Type B pancreatic cell (in vitro differentiated cells): ENCODE measurements at regions not wholly inside any gene's neighbourhood (a gene's known extent, or its start where the extent isn't known, plus 50 kb on each side); places are given as distances from the start of the nearest gene placed in this dataset.
"Not testable (repeated sequence)": the region's sequence is repeated elsewhere in the genome, so short reads cannot be mapped to it uniquely, and the experiment has no call there.

Experiments used
- DNase-seq: peaks from one replicate; pipeline ENCODE4 v3.0.0; 2021; ENCODE audit warnings: mixed read lengths; ENCODE audit not compliant: unreplicated experiment; ENCODE audit errors: extremely low spot score
- H3K27ac Mint-ChIP-seq: 2 replicates; pipeline ENCODE4 v1.8.0; 2021; ENCODE audit warnings: mild to moderate bottlenecking, mixed read lengths
- H3K27me3 Mint-ChIP-seq: 2 replicates; pipeline ENCODE4 v1.8.0; 2021; ENCODE audit warnings: mixed read lengths
- H3K36me3 Mint-ChIP-seq: 2 replicates; pipeline ENCODE4 v1.8.0; 2021; ENCODE audit warnings: mixed read lengths
- H3K4me1 Mint-ChIP-seq: one replicate; pipeline ENCODE4 v1.8.0; 2021; ENCODE audit warnings: mixed read lengths; ENCODE audit not compliant: unreplicated experiment
- H3K4me3 Mint-ChIP-seq: 2 replicates; pipeline ENCODE4 v1.8.0; 2021; ENCODE audit warnings: mild to moderate bottlenecking, mixed read lengths
- H3K9me3 Mint-ChIP-seq: 2 replicates; pipeline ENCODE4 v1.8.0; 2021; ENCODE audit warnings: mixed read lengths
- TF ChIP-seq, protein P1 (sequence below): fragments of 200-600 bp; sonication (generic); conservative IDR thresholded peaks from 2 replicates; pipeline ENCODE4 v1.5.0; 2021; ENCODE audit warnings: antibody characterized with exemption, mild to moderate bottlenecking

GRCh38 chr10:65670087-65670486 is 1255.7 kb upstream of the LRRTM3 start:
- no peak overlapping the region for H3K27ac Mint-ChIP-seq
- DNase-seq: no peak
- no peak overlapping the region for H3K4me3 Mint-ChIP-seq
- TF ChIP-seq, protein P1, sequence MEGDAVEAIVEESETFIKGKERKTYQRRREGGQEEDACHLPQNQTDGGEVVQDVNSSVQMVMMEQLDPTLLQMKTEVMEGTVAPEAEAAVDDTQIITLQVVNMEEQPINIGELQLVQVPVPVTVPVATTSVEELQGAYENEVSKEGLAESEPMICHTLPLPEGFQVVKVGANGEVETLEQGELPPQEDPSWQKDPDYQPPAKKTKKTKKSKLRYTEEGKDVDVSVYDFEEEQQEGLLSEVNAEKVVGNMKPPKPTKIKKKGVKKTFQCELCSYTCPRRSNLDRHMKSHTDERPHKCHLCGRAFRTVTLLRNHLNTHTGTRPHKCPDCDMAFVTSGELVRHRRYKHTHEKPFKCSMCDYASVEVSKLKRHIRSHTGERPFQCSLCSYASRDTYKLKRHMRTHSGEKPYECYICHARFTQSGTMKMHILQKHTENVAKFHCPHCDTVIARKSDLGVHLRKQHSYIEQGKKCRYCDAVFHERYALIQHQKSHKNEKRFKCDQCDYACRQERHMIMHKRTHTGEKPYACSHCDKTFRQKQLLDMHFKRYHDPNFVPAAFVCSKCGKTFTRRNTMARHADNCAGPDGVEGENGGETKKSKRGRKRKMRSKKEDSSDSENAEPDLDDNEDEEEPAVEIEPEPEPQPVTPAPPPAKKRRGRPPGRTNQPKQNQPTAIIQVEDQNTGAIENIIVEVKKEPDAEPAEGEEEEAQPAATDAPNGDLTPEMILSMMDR: no peak
- peaks cover 15% of the 10 kb centered on the region for H3K9me3 Mint-ChIP-seq
- H3K4me1 Mint-ChIP-seq: no peaks in the 10 kb centered on the region
- H3K27me3 Mint-ChIP-seq: no peaks in the 10 kb centered on the region
- H3K36me3 Mint-ChIP-seq: no peaks in the 10 kb centered on the region

GRCh38 chr10:65670596-65670995 is 1255.2 kb upstream of the LRRTM3 start:
- H3K27ac Mint-ChIP-seq, H3K4me3 Mint-ChIP-seq, H3K27me3 Mint-ChIP-seq, DNase-seq, H3K4me1 Mint-ChIP-seq, H3K36me3 Mint-ChIP-seq: not testable (repeated sequence)
- peaks cover 15% of the 10 kb centered on the region for H3K9me3 Mint-ChIP-seq

GRCh38 chr10:65675236-65675635 is 1250.6 kb upstream of the LRRTM3 start:
- Mint-ChIP-seq H3K9me3 (peaks cover 15% of the 10 kb centered on the region), H3K27me3 (no peaks in the 10 kb centered on the region), H3K27ac (no peak overlapping the region), H3K36me3 (no peaks in the 10 kb centered on the region), H3K4me3 (no peak overlapping the region), H3K4me1 (no peaks in the 10 kb centered on the region)
- TF ChIP-seq, protein P1: no peak
- DNase-seq: no peak

DNA sequence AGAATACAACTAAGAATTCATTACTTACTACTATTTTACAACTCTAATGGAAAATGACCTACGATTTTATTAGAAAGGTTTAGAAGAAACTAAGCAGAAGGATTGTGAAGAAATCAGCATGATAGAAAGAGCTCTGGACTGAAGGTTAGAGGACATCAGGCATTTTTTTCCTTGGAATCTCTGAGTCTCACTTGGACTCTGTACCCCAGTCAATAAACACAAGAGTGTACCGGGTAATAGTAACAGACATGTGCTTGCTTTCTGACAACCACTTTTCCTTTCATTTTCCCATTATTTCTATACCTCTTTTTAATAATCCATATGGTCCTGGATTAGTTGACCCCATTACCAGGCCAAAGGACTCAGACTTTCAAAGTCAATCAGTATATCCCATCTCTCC is 1240.9 kb upstream of the LRRTM3 start:
- Mint-ChIP-seq H3K36me3 (no peaks in the 10 kb centered on the region), H3K9me3 (no peaks in the 10 kb centered on the region), H3K4me1 (no peaks in the 10 kb centered on the region), H3K27me3 (no peaks in the 10 kb centered on the region), H3K4me3 (no peak overlapping the region), H3K27ac (no peak overlapping the region)
- DNase-seq: no peak
- TF ChIP-seq, protein P1: no peak

GRCh38 chr10:65701168-65701776 is 1224.6 kb upstream of the LRRTM3 start:
- Mint-ChIP-seq H3K4me3 (no peak overlapping the region), H3K27me3 (no peaks in the 10 kb centered on the region), H3K9me3 (peaks cover 4% of the 10 kb centered on the region), H3K27ac (no peak overlapping the region), H3K4me1 (no peaks in the 10 kb centered on the region), H3K36me3 (no peaks in the 10 kb centered on the region)
- TF ChIP-seq, protein P1: no peak
- no peak for DNase-seq

- Mint-ChIP-seq H3K27ac (no peak overlapping the region), H3K9me3 (no peaks in the 10 kb centered on the region), H3K4me3 (no peak overlapping the region), H3K4me1 (no peaks in the 10 kb centered on the region), H3K27me3 (no peaks in the 10 kb centered on the region), H3K36me3 (no peaks in the 10 kb centered on the region)
- no peak for DNase-seq
- TF ChIP-seq, protein P1: no peak
These were observed 1217.8 kb upstream of the LRRTM3 start for GRCh38 chr10:65708057-65708456.
